ENCODE measurements at regions not wholly inside any gene's neighbourhood (a gene's known extent, or its start where the extent isn't known, plus 50 kb on each side); places are given as distances from the start of the nearest gene placed in this dataset.

DNA sequence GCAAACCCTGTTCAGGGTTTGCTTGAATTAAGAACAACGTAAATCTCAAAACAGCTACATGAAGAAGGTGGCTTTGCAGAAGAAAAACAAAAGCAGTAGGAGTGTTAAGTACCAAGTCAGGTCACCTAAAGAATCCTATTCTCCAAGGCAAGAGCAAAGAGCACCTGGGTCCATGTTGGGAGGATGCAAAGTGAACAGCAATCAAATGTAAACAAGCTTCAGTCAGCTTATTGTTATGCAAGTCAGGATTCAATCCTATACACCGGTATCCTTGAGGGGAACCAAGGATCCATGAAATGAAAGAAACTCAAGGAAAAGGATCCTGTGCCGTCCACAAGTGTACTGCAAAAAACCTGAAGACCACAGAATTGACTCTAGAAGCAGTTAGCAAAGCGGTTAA, 261.0 kb upstream of the DDX18 start:
- TF ChIP-seq POLR2A (IDR thresholded peaks at IDR 0.05; ENCODE audit: low read depth, low read length) (no peak), POLR2AphosphoS5 (IDR thresholded peaks at IDR 0.05; ENCODE audit: low read depth, low read length) (no peak)
